GM23338 (cell line): ENCODE measurements at regions not wholly inside any gene's neighbourhood (a gene's known extent, or its start where the extent isn't known, plus 50 kb on each side); places are given as distances from the start of the nearest gene placed in this dataset.

ENCODE experiments used
- ATAC-seq: fragments of 200-7000 bp; cut with Tn5 transposase; 3 replicates; pipeline ENCODE4 v1.9.1; 2020
- DNase-seq: peaks from one replicate; pipeline ENCODE4 v3.0.0-alpha.2; 2015; ENCODE audit warnings: low spot score
- H2AFZ ChIP-seq: fragments of 200-600 bp; sonication (generic); 2 replicates; pipeline ENCODE4 v1.8.0; 2016; ENCODE audit warnings: antibody characterized with exemption, mild to moderate bottlenecking, moderate library complexity
- H3F3A ChIP-seq: fragments of 200-600 bp; sonication (generic); replicated peaks from 2 replicates; pipeline ENCODE4 v1.8.0; 2017; ENCODE audit warnings: antibody characterized with exemption, mixed run types, low read depth
- H3K27ac ChIP-seq: fragments of 200-600 bp; sonication (generic); 2 replicates; pipeline ENCODE4 v1.6.1; 2016; ENCODE audit warnings: low read depth
- H3K27me3 ChIP-seq: fragments of 200-600 bp; sonication (generic); 2 replicates; pipeline ENCODE4 v1.8.0; 2016; ENCODE audit warnings: mild to moderate bottlenecking, mixed run types, moderate library complexity; ENCODE audit not compliant: insufficient read depth
- H3K36me3 ChIP-seq: fragments of 200-600 bp; sonication (generic); 2 replicates; pipeline ENCODE4 v1.8.0; 2016; ENCODE audit warnings: mild to moderate bottlenecking; ENCODE audit not compliant: insufficient read depth
- H3K4me1 ChIP-seq: fragments of 200-600 bp; sonication (generic); 2 replicates; pipeline ENCODE4 v1.8.0; 2016; ENCODE audit warnings: mild to moderate bottlenecking, moderate library complexity; ENCODE audit not compliant: insufficient read depth
- H3K4me2 ChIP-seq: fragments of 200-600 bp; sonication (generic); 2 replicates; pipeline ENCODE4 v1.7.1; 2017; ENCODE audit warnings: mixed run types
- H3K4me3 ChIP-seq: fragments of 200-600 bp; sonication (generic); 2 replicates; pipeline ENCODE4 v1.6.1; 2016; ENCODE audit warnings: mixed run types
- H3K79me2 ChIP-seq: fragments of 200-600 bp; sonication (generic); replicated peaks from 2 replicates; pipeline ENCODE4 v1.8.0; 2017; ENCODE audit warnings: mild to moderate bottlenecking; ENCODE audit not compliant: insufficient read depth
- H3K9me2 ChIP-seq: fragments of 200-600 bp; sonication (generic); 2 replicates; pipeline ENCODE4 v1.8.0; 2017; ENCODE audit not compliant: insufficient read depth
- H4K20me1 ChIP-seq: fragments of 200-600 bp; sonication (generic); replicated peaks from 2 replicates; pipeline ENCODE4 v1.8.0; 2017; ENCODE audit warnings: mild to moderate bottlenecking; ENCODE audit not compliant: insufficient read depth
- H3K27ac Mint-ChIP-seq: 2 replicates; pipeline ENCODE4 v1.8.0; 2020; ENCODE audit warnings: inconsistent platforms, mild to moderate bottlenecking, moderate library complexity, mixed read lengths
- H3K27me3 Mint-ChIP-seq: 3 replicates; pipeline ENCODE4 v1.8.0; 2022; ENCODE audit warnings: low read depth, mild to moderate bottlenecking, moderate library complexity, mixed read lengths, inconsistent platforms; ENCODE audit not compliant: insufficient read depth, poor library complexity
- H3K36me3 Mint-ChIP-seq: 3 replicates; pipeline ENCODE4 v1.8.0; 2021; ENCODE audit warnings: low read depth, mild to moderate bottlenecking, inconsistent platforms, moderate library complexity, mixed read lengths
- H3K4me1 Mint-ChIP-seq: 3 replicates; pipeline ENCODE4 v1.8.0; 2020; ENCODE audit warnings: mild to moderate bottlenecking, inconsistent platforms, mixed read lengths
- H3K4me3 Mint-ChIP-seq: 3 replicates; pipeline ENCODE4 v1.8.0; 2021; ENCODE audit warnings: moderate library complexity, mild to moderate bottlenecking, inconsistent platforms, mixed read lengths
- H3K9me3 Mint-ChIP-seq: 3 replicates; pipeline ENCODE4 v1.8.0; 2020; ENCODE audit warnings: moderate library complexity, mild to moderate bottlenecking, inconsistent platforms, mixed read lengths
- CTCF ChIP-seq, 2 experiments: fragments of 200-600 bp in 1 of 2; sonication (generic) in 1 of 2; conservative IDR thresholded peaks; 2 replicates each; pipeline versions ENCODE4 v1.5.1 to v1.6.1; 2016 to 2017; ENCODE audit warnings: antibody characterized with exemption in 2 of 2, low read depth in 2 of 2, mild to moderate bottlenecking in 2 of 2, moderate library complexity in 1 of 2
- ETS1 ChIP-seq: IDR thresholded peaks from 2 replicates; pipeline ENCODE4 v1.6.1; 2016; ENCODE audit warnings: antibody characterized with exemption
- EZH2 ChIP-seq: fragments of 200-600 bp; sonication (generic); IDR thresholded peaks from one replicate; pipeline ENCODE4 v1.8.0; 2017; ENCODE audit warnings: antibody characterized with exemption, mild to moderate bottlenecking, low read depth; ENCODE audit not compliant: unreplicated experiment
- JUNB ChIP-seq: IDR thresholded peaks from one replicate; pipeline ENCODE4 v1.6.1; 2016; ENCODE audit warnings: antibody characterized with exemption; ENCODE audit not compliant: unreplicated experiment
- NANOG ChIP-seq: IDR thresholded peaks from 2 replicates; pipeline ENCODE4 v1.6.1; 2016; ENCODE audit warnings: antibody characterized with exemption, borderline replicate concordance
- POLR2AphosphoS5 ChIP-seq: IDR thresholded peaks from 2 replicates; pipeline ENCODE4 v1.6.1; 2016; ENCODE audit warnings: antibody characterized with exemption, low read depth
- REST ChIP-seq: IDR thresholded peaks from one replicate; pipeline ENCODE4 v1.6.1; 2018; ENCODE audit warnings: antibody characterized with exemption; ENCODE audit not compliant: unreplicated experiment
- STAT1 ChIP-seq: IDR thresholded peaks from one replicate; pipeline ENCODE4 v1.6.1; 2016; ENCODE audit warnings: antibody characterized with exemption; ENCODE audit not compliant: unreplicated experiment
- ZNF331 ChIP-seq: fragments of 250-450 bp; sonication (Bioruptor Pico); IDR thresholded peaks from 2 replicates; pipeline ENCODE4 v1.5.0; 2020; ENCODE audit warnings: low read depth, mild to moderate bottlenecking, moderate library complexity
- ZNF462 ChIP-seq: fragments of 250-450 bp; sonication (Bioruptor Pico); IDR thresholded peaks from 2 replicates; pipeline ENCODE4 v1.5.0; 2020; ENCODE audit warnings: mild to moderate bottlenecking, moderate library complexity

GRCh38 chr1:14543191-14543840, 55.2 kb upstream of the KAZN start:
- Mint-ChIP-seq H3K4me3 (no peak overlapping the region), H3K9me3 (0 out of 3 replicates have a peak, but pooled peaks cover 4% of the 10 kb centered on the region), H3K36me3 (no peaks in the 10 kb centered on the region), H3K4me1 (peaks cover 13% of the 10 kb centered on the region), H3K27me3 (peaks cover 4% of the 10 kb centered on the region), H3K27ac (no peak overlapping the region)
- H3K4me2 ChIP-seq: no peak overlapping the region
- no peak for ATAC-seq
- H2AFZ ChIP-seq: no peak overlapping the region
- no peak overlapping the region for H3K27ac ChIP-seq
- TF ChIP-seq ETS1 (no peak), EZH2 (no peak), CTCF (conservative IDR thresholded peaks at IDR 0.05; ENCODE audit: low read depth in 2 of 2) (no peak), STAT1 (no peak), REST (no peak), JUNB (no peak), POLR2AphosphoS5 (no peak), NANOG (no peak), ZNF462 (CRISPR knock-in tag) (no peak), ZNF331 (CRISPR knock-in tag) (no peak)
- H3K9me2 ChIP-seq: no peaks in the 10 kb centered on the region
- no peaks in the 10 kb centered on the region for H3K27me3 ChIP-seq
- H3K79me2 ChIP-seq: no peaks in the 10 kb centered on the region
- H3F3A ChIP-seq: no peaks in the 10 kb centered on the region
- DNase-seq: no peak
- H3K4me3 ChIP-seq: no peak overlapping the region
- no peaks in the 10 kb centered on the region for H3K36me3 ChIP-seq
- H3K4me1 ChIP-seq: peaks cover 5% of the 10 kb centered on the region
- H4K20me1 ChIP-seq: no peaks in the 10 kb centered on the region
